Tibial nerve (tissue), 4 donors: ENCODE measurements at regions not wholly inside any gene's neighbourhood (a gene's known extent, or its start where the extent isn't known, plus 50 kb on each side); places are given as distances from the start of the nearest gene placed in this dataset.

Source experiments
- DNase-seq, 2 donors: peaks; one replicate each; pipeline ENCODE4 v3.0.0-alpha.2; 2019; ENCODE audit warnings: low spot score in 2 of 2
- H3K27ac ChIP-seq, 4 donors: fragments of 200-600 bp; sonication (generic) in 3 of 4; one replicate each; pipeline ENCODE4 v1.5.1; 2017 to 2019; ENCODE audit warnings: mild to moderate bottlenecking in 1 of 4
- H3K27me3 ChIP-seq, 2 donors: fragments of 200-600 bp; sonication (generic) in 1 of 2; one replicate each; pipeline versions ENCODE4 v1.5.1 to v1.6.0; 2017 to 2019
- H3K36me3 ChIP-seq, 3 donors: fragments of 200-600 bp; sonication (generic); one replicate each; pipeline ENCODE4 v1.5.1; 2018 to 2019
- H3K4me1 ChIP-seq, 4 donors: fragments of 200-600 bp; sonication (generic) in 3 of 4; one replicate each; pipeline ENCODE4 v1.5.1; 2017 to 2019
- H3K4me3 ChIP-seq, 4 donors: fragments of 200-600 bp; sonication (generic) in 3 of 4; one replicate each; pipeline ENCODE4 v1.5.1; 2017 to 2019; ENCODE audit warnings: mild to moderate bottlenecking in 1 of 4, moderate library complexity in 1 of 4
- H3K9me3 ChIP-seq, 4 donors: fragments of 200-600 bp; sonication (generic) in 3 of 4; one replicate each; pipeline ENCODE4 v1.5.1; 2017 to 2019
- CTCF ChIP-seq, 5 experiments: fragments of 200-600 bp in 3 of 5; fragments of 450-650 bp in 2 of 5; sonication (generic) in 3 of 5; IDR thresholded peaks; one replicate each; pipeline ENCODE4 v1.5.1; 2016 to 2019; ENCODE audit warnings: antibody characterized with exemption in 5 of 5, mild to moderate bottlenecking in 3 of 5, moderate library complexity in 2 of 5
- EP300 ChIP-seq, 2 donors: sonication (generic); formaldehyde crosslinking; IDR thresholded peaks; one replicate each; pipeline ENCODE4 v1.6.1; 2017; ENCODE audit warnings: antibody characterized with exemption in 2 of 2, mild to moderate bottlenecking in 1 of 2
- POLR2A ChIP-seq, 2 donors: fragments of 450-650 bp; IDR thresholded peaks; one replicate each; pipeline ENCODE4 v1.6.1; 2017; ENCODE audit warnings: antibody characterized with exemption in 2 of 2, mild to moderate bottlenecking in 2 of 2, moderate library complexity in 2 of 2
- WGBS, 2 donors: methylation state at CpG; one replicate each; pipeline ENCODE4 v1.1.5; 2018; 5-methylcytosine and 5-hydroxymethylcytosine counted together

DNA sequence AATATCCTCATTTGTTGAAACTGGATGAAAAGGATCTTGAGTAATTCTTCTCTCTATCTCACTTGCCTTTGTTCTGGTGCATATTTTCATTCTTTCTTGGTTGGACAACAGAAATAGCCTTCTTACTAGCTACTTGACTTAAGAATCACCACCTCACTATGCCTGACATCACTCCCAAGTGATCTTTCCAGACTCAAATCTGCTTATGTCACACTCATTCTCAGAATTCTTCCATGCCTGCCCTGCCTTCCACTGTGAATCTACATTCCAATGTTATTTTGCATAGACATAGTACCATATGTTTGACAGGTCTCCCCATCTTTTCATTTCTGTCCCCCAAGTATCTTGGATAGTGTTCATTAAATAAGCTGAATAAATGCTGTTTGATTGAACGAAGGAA, 78.5 kb upstream of the DPYD start:
- 78 to 85% methylated on average over 1 of the region's 1 CpG for WGBS, 2 donors
- Histone ChIP-seq H3K27ac (no peak overlapping the region), H3K9me3 (no peaks in the 10 kb centered on the region), H3K4me1 (no peaks in the 10 kb centered on the region), H3K4me3 (no peak overlapping the region), H3K27me3 (no peaks in the 10 kb centered on the region), H3K36me3 (no peaks in the 10 kb centered on the region)
- TF ChIP-seq POLR2A (IDR thresholded peaks at IDR 0.05) = no peak
- TF ChIP-seq EP300 (IDR thresholded peaks at IDR 0.05) = no peak
- no peak for TF ChIP-seq CTCF (IDR thresholded peaks at IDR 0.05)
- DNase-seq = no peak

DNA sequence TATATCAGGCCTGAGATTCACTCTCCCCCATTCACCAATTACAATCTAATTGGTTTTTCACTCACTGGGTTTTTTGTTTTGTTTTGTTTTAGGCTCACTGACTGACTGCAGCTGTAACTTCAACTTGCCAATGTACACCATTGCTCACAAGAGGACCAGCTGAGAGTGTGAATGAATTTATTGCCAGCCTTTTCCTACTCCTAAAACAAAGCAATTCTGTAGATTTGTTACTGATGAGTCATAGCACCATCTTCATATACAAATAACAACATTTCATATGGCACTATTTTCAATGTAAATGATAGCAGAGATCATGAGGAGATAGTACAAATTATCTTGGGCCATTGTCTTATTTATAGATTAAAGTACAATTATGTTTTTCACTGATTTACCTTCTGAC, 76.0 kb upstream of the DPYD start:
- Histone ChIP-seq H3K27me3 (no peaks in the 10 kb centered on the region), H3K4me1 (no peaks in the 10 kb centered on the region), H3K9me3 (no peaks in the 10 kb centered on the region), H3K36me3 (no peaks in the 10 kb centered on the region), H3K4me3 (no peak overlapping the region), H3K27ac (no peak overlapping the region)
- DNase-seq = no peak
- TF ChIP-seq POLR2A (IDR thresholded peaks at IDR 0.05) (no peak), EP300 (IDR thresholded peaks at IDR 0.05) (no peak), CTCF (IDR thresholded peaks at IDR 0.05) (no peak)

- WGBS, 2 donors = 85 to 87% methylated on average over 4 of the region's 4 CpGs
- TF ChIP-seq EP300 (IDR thresholded peaks at IDR 0.05) = no peak
- no peak for TF ChIP-seq POLR2A (IDR thresholded peaks at IDR 0.05)
- no peak for TF ChIP-seq CTCF (IDR thresholded peaks at IDR 0.05)
These were observed 68.4 kb upstream of the DPYD start for GRCh38 chr1:97989094-97989680.

DNA sequence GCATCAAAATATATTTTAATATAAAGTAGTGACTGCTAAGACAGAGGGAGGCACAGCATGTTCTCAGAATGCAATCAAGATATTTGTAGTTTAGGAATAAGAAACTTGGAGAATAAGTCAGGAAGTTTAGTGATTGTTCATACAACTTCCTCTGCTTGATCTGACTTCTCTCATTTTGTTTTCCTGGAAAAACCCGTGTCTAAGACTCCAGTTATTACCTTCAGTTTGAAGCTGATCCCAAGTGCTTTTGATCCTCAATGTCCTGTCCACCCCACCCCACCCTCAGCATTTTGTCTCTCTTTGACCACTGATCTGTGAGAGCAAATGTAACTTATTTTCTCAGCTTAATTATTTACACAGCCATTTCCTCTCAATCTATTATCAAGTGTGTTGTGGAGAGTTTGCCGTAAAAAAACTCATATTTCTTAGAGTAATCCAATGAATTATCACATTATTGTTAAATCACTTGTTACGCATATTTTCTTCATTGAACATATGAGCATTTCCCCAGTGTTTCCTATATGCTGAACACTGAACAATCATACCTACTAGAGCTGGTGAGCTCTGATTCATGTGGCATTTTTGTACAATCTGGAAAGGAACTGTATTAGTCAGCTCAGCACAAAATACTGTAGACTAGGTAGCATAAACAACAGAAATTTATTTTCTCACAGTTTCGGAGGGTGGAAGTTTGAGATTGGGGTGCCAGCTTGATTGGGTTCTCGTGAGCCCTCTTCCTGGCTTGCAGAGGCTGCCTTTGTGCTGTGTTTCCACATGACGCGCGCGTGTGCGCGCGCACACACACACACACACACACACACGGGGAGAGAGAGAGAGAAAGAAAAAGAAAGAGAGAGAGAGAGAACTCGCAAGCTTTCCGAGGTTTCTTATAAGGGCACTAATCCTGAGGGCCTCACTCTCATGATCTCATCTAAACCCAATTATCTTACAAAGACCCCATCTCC, 65.5 kb upstream of the DPYD start:
- no peak for TF ChIP-seq CTCF (IDR thresholded peaks at IDR 0.05)
- TF ChIP-seq POLR2A (IDR thresholded peaks at IDR 0.05) = no peak
- no peak for TF ChIP-seq EP300 (IDR thresholded peaks at IDR 0.05)
- H3K27ac ChIP-seq = no peak overlapping the region
- no peaks in the 10 kb centered on the region for H3K27me3 ChIP-seq
- no peaks in the 10 kb centered on the region for H3K4me1 ChIP-seq
- DNase-seq = no peak
- 87 to 91% methylated on average over 15 of the region's 15 CpGs for WGBS, 2 donors
- no peak overlapping the region for H3K4me3 ChIP-seq
- no peaks in the 10 kb centered on the region for H3K36me3 ChIP-seq
- H3K9me3 ChIP-seq = no peaks in the 10 kb centered on the region

More at GRCh38 chr1:97989094-97989680, 68.4 kb upstream of the DPYD start:
- Histone ChIP-seq H3K4me1 (no peaks in the 10 kb centered on the region), H3K4me3 (no peak overlapping the region), H3K27ac (no peak overlapping the region), H3K36me3 (no peaks in the 10 kb centered on the region), H3K9me3 (no peaks in the 10 kb centered on the region), H3K27me3 (no peaks in the 10 kb centered on the region)
- no peak for DNase-seq

DNA sequence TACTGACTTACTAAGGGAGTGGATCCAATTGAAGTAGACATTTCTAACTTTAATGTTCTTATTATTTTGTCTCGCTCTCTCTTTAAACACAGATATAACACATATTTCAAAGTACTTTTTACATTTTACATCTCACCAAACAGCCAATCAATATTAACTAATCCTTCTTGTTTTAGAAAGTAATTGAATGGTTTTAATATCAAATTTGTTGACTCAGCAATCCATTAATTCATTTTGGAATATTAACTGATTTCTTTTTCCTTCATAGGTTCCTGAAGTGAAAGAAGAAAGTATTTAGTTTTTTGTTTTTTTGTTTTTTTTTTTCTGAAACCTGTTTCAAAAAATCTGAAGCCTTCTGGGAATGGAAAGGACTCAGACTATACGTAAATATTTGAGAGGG, 62.3 kb upstream of the DPYD start:
- no peak overlapping the region for H3K4me3 ChIP-seq
- no peaks in the 10 kb centered on the region for H3K36me3 ChIP-seq
- no peak overlapping the region for H3K27ac ChIP-seq
- no peak for DNase-seq
- H3K4me1 ChIP-seq = no peaks in the 10 kb centered on the region
- WGBS, 2 donors = 90 to 96% methylated on average over 2 of the region's 2 CpGs
- TF ChIP-seq EP300 (IDR thresholded peaks at IDR 0.05) (no peak), POLR2A (IDR thresholded peaks at IDR 0.05) (no peak), CTCF (IDR thresholded peaks at IDR 0.05) (no peak)
- H3K9me3 ChIP-seq = no peaks in the 10 kb centered on the region
- H3K27me3 ChIP-seq = no peaks in the 10 kb centered on the region
